Activated naive CD4-positive, alpha-beta T cell treated with anti-CD3 and anti-CD28 coated beads, Interleukin-2, amount 50 U/mL, for 24 hours (primary cell): ENCODE measurements at regions not wholly inside any gene's neighbourhood (a gene's known extent, or its start where the extent isn't known, plus 50 kb on each side); places are given as distances from the start of the nearest gene placed in this dataset.

Experiments used
- H3K27ac Mint-ChIP-seq: one replicate; pipeline ENCODE4 v1.8.0; 2021; ENCODE audit warnings: mild to moderate bottlenecking, mixed read lengths
- H3K27me3 Mint-ChIP-seq: one replicate; pipeline ENCODE4 v1.8.0; 2021; ENCODE audit warnings: mixed read lengths
- H3K36me3 Mint-ChIP-seq: one replicate; pipeline ENCODE4 v1.8.0; 2021; ENCODE audit warnings: mixed read lengths
- H3K4me1 Mint-ChIP-seq: one replicate; pipeline ENCODE4 v1.8.0; 2021; ENCODE audit warnings: mixed read lengths
- H3K4me3 Mint-ChIP-seq: one replicate; pipeline ENCODE4 v1.8.0; 2021; ENCODE audit warnings: mild to moderate bottlenecking, mixed read lengths
- H3K9me3 Mint-ChIP-seq: one replicate; pipeline ENCODE4 v1.8.0; 2021; ENCODE audit warnings: mixed read lengths

DNA sequence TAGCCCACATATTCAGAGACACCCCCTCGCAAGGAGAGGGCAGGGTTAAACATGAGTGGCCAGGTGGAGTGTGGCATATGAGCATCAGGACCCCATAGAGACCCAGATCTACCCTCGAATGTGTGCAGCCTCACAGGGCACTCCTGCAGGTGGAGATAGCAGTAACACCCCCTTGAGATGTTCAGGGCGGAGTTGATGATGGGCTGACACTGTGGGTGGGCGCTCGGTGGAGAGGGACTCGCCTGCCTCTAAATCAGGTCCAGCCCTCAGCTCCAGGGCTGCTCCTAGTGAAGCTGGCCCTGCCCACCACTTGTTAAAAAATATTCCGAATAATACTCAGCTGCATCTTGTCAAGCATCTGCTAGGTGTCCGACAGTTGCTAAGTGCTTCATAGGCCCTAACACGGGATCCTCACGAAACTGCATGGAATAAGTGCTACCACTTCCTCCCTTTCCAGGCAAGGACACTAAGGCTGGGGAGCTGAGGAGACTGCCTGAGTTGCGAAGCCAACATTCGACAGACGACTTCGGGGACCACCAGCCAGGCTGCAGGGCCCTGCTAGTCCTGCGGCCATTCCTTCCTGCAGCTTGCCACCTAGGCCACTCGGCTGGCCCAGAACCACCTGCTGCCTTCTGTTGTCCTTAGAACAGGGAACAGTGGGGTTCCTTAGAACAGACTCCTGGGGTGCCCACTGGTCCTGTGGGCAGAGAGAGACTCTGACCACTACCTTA is 74.0 kb upstream of the WNT11 start:
- Mint-ChIP-seq H3K9me3 (no peaks in the 10 kb centered on the region), H3K27me3 (no peaks in the 10 kb centered on the region), H3K36me3 (no peaks in the 10 kb centered on the region), H3K4me1 (no peaks in the 10 kb centered on the region), H3K4me3 (no peak overlapping the region), H3K27ac (no peak overlapping the region)

DNA sequence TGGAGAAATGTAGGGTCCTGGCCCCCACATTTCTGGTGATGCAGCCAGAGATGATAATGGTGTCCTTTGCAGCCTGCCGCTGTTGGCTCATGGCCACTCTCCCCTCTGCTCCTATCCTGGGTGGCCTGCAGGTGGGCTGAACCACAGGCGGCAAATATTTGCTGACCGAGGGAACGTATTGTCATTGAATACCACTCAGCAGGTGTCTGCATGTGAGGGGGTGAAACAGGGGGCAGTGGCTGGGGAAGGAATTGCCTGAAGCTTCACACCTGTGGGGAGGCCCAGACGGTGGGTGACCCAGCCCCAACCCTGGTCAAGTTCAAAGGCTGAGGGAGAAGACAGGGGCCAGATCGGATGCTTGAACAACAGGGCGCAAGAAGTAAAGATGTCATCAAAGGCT is 73.3 kb upstream of the WNT11 start:
- no peak overlapping the region for H3K27ac Mint-ChIP-seq
- no peaks in the 10 kb centered on the region for H3K9me3 Mint-ChIP-seq
- no peak overlapping the region for H3K4me3 Mint-ChIP-seq
- no peaks in the 10 kb centered on the region for H3K27me3 Mint-ChIP-seq
- H3K4me1 Mint-ChIP-seq = no peaks in the 10 kb centered on the region
- H3K36me3 Mint-ChIP-seq = no peaks in the 10 kb centered on the region

DNA sequence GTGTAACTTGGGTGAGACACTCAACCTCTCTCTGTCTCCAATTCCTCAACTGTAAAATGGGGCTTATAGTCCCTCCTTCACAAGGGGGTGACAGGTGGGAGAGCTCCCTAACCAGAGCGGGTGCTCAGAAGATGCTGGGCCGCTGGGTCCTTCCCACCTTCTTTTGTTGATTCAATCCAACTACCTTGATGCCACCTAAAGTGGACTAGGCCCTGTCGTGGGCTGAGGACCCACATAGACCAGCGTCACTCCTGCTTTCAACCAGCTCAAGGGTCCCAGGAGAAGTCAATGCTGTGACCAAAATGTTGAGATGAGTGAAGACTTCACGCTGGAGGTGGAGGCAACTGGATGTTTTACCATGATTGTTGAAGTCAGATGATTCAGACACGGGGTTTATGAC is 72.7 kb upstream of the WNT11 start:
- Mint-ChIP-seq H3K4me3 (no peak overlapping the region), H3K9me3 (no peaks in the 10 kb centered on the region), H3K27me3 (no peaks in the 10 kb centered on the region), H3K36me3 (no peaks in the 10 kb centered on the region), H3K27ac (no peak overlapping the region), H3K4me1 (no peaks in the 10 kb centered on the region)

DNA sequence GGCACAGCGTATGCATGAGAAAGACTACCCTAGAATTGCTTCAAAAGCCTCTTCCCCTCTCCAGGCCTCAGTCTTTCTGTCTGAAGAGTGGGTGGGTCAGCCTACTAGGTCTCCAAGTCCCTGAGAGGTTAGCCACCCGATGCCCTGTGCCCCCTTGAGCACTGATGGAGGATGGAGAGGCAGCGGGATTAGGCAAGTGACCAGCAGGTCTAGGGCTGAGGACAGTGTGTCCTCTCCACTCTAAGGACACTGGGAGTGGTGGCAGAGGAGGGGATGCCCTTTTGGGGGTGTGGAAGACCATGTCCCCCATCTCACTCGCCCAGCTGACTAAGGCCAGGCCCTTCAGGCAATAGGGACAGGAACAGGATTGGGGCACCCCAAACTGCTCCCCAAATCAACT is 72.2 kb upstream of the WNT11 start:
- Mint-ChIP-seq H3K4me3 (no peak overlapping the region), H3K27ac (no peak overlapping the region), H3K27me3 (no peaks in the 10 kb centered on the region), H3K4me1 (no peaks in the 10 kb centered on the region), H3K9me3 (no peaks in the 10 kb centered on the region), H3K36me3 (no peaks in the 10 kb centered on the region)

DNA sequence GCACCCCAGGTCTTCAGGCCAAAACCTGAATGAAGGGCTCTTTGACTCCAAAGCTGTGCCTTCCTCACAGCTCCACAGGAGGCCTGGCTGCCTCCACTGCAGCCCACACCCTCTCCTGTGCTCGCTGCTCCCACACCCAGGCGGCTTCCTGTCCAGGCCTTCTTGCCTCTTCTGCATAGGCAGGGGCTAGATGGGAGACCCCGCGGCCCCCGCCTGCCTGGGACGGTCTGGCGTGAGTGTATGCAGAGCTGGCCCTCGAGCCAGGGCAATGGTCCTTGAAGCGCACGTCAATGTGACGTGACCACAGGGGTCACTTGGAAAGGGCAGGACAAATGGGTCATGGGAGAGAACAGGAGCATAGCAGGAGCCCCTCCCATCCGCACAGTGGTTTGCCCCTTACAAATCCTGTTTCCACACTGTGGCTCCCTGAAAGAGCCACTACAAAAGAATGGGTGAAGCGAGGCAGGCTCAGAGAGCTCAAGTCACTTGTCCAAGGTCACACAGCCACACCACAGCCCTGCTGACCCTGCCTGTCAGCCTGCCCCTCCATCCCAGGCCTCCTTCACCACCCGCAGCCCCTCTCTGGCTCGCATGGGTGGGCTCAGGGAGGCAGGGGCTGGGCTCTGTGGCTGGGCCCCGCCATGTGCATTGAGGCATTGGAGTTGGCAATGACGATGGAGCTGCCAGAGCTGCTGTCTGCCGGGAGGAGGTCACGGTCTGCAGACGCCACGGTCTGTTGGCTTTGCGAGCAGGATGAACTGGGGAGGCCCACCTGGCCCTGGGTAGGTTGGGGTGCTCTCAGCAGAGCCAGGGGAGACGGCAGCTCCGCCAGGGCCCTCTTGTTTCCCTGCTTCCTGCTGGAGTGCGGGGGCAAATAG is 71.2 kb upstream of the WNT11 start:
- no peaks in the 10 kb centered on the region for H3K36me3 Mint-ChIP-seq
- no peaks in the 10 kb centered on the region for H3K4me1 Mint-ChIP-seq
- H3K4me3 Mint-ChIP-seq = no peak overlapping the region
- H3K9me3 Mint-ChIP-seq = no peaks in the 10 kb centered on the region
- H3K27ac Mint-ChIP-seq = no peak overlapping the region
- no peaks in the 10 kb centered on the region for H3K27me3 Mint-ChIP-seq

DNA sequence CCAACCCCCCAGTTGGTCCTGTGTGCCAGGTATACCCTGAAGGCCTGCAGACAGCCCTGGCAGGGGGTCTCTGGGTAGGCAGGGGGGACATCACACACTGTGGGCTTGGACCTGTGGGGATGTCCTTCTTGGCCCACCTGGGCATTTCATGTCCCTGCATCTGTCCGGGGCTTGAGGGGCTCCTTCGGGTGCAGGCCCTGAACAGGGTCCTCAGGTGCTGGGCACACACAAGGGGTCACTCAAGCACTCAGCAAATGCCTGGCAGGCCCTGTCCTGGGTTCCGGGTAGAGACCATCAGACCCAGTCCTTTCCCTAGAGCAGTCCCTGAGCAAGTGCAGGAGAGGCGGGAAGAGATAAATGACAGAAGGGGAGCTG is 70.5 kb upstream of the WNT11 start:
- Mint-ChIP-seq H3K27ac (no peak overlapping the region), H3K4me3 (no peak overlapping the region), H3K4me1 (no peaks in the 10 kb centered on the region), H3K27me3 (no peaks in the 10 kb centered on the region), H3K36me3 (no peaks in the 10 kb centered on the region), H3K9me3 (no peaks in the 10 kb centered on the region)

GRCh38 chr11:76276046-76276780 is 69.9 kb upstream of the WNT11 start:
- H3K4me1 Mint-ChIP-seq = no peaks in the 10 kb centered on the region

DNA sequence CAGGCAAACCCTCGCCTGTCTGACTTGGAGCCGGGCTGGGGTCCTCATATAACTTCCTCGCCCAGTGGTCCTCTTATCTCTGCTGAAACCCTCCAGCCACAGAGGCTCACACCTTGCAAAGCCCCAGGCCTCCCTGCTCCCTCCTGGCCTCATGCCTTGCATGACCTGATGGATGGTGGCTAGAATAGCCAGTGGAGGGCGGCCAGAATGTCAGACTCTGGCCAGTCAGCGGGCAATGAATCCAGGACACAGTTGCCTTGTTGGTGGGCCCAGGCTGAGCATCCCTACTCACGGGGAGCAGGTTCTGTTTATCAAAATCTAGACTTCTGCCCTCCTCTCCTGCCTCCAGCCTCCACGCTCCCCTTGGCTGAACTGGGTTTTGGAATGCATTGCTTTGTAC is 69.1 kb upstream of the WNT11 start:
- Mint-ChIP-seq H3K27me3 (no peaks in the 10 kb centered on the region), H3K4me1 (no peaks in the 10 kb centered on the region), H3K36me3 (no peaks in the 10 kb centered on the region), H3K27ac (no peak overlapping the region), H3K4me3 (no peak overlapping the region), H3K9me3 (no peaks in the 10 kb centered on the region)

More at GRCh38 chr11:76276046-76276780, 69.9 kb upstream of the WNT11 start:
- Mint-ChIP-seq H3K27me3 (no peaks in the 10 kb centered on the region), H3K27ac (no peak overlapping the region), H3K4me3 (no peak overlapping the region), H3K9me3 (no peaks in the 10 kb centered on the region), H3K36me3 (no peaks in the 10 kb centered on the region)

DNA sequence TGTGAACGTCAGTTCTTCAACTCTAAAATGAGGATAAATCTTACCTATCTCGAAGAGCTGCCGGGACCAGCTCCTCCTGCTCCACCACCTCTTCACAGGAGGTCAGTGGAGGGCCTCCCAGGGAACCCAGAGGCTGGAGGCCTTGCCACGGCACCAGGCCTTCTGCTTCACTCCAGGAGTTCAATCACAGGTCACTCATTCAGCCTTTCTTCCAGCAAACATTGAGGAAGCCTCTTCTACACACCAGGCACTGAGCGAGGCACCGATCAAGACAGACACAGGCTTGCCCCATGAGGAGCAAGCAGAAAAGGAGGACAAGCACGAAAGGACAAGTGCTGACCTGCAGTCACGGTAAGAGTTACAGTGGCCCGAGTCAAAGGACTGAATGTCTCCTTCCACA is 64.8 kb upstream of the WNT11 start:
- Mint-ChIP-seq H3K27ac (no peak overlapping the region), H3K36me3 (no peaks in the 10 kb centered on the region), H3K4me3 (no peak overlapping the region), H3K27me3 (no peaks in the 10 kb centered on the region), H3K9me3 (no peaks in the 10 kb centered on the region), H3K4me1 (no peaks in the 10 kb centered on the region)

- H3K9me3 Mint-ChIP-seq = no peaks in the 10 kb centered on the region
- H3K4me1 Mint-ChIP-seq = no peaks in the 10 kb centered on the region
- no peaks in the 10 kb centered on the region for H3K27me3 Mint-ChIP-seq
- H3K27ac Mint-ChIP-seq = no peak overlapping the region
- no peaks in the 10 kb centered on the region for H3K36me3 Mint-ChIP-seq
- no peak overlapping the region for H3K4me3 Mint-ChIP-seq
These were observed 64.1 kb upstream of the WNT11 start for GRCh38 chr11:76270389-76270788.

GRCh38 chr11:76269661-76270261 is 63.5 kb upstream of the WNT11 start:
- Mint-ChIP-seq H3K4me3 (no peak overlapping the region), H3K4me1 (no peaks in the 10 kb centered on the region), H3K27ac (no peak overlapping the region), H3K9me3 (no peaks in the 10 kb centered on the region), H3K27me3 (no peaks in the 10 kb centered on the region), H3K36me3 (no peaks in the 10 kb centered on the region)

GRCh38 chr11:76269247-76269646 is 62.9 kb upstream of the WNT11 start:
- Mint-ChIP-seq H3K4me1 (no peaks in the 10 kb centered on the region), H3K36me3 (no peaks in the 10 kb centered on the region), H3K9me3 (no peaks in the 10 kb centered on the region), H3K27ac (no peak overlapping the region), H3K4me3 (peak overlapping the region; percentile 11), H3K27me3 (no peaks in the 10 kb centered on the region)

GRCh38 chr11:76268498-76268897 is 62.2 kb upstream of the WNT11 start:
- Mint-ChIP-seq H3K9me3 (no peaks in the 10 kb centered on the region), H3K4me3 (no peak overlapping the region), H3K4me1 (no peaks in the 10 kb centered on the region), H3K27me3 (no peaks in the 10 kb centered on the region), H3K27ac (no peak overlapping the region), H3K36me3 (no peaks in the 10 kb centered on the region)

DNA sequence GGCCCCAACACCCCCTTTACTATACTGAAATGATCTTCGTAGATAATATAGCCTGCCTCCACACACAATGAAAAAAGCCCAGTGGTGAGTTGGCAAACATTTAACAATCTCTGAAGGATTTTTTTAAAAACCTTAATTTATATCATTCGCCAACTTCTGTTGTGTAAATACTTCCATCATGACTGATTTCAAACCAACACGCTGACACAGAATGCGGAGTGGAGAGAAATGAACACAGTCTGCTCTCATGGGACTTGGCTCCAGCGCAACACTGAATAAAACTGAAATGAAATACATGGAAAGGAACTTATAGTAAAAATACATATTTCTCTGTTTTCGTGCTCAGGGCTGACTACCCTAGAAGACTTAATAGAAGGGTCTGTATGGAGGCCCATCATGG is 61.3 kb upstream of the WNT11 start:
- Mint-ChIP-seq H3K4me1 (no peaks in the 10 kb centered on the region), H3K9me3 (no peaks in the 10 kb centered on the region), H3K27ac (no peak overlapping the region), H3K36me3 (no peaks in the 10 kb centered on the region), H3K4me3 (no peak overlapping the region), H3K27me3 (no peaks in the 10 kb centered on the region)

DNA sequence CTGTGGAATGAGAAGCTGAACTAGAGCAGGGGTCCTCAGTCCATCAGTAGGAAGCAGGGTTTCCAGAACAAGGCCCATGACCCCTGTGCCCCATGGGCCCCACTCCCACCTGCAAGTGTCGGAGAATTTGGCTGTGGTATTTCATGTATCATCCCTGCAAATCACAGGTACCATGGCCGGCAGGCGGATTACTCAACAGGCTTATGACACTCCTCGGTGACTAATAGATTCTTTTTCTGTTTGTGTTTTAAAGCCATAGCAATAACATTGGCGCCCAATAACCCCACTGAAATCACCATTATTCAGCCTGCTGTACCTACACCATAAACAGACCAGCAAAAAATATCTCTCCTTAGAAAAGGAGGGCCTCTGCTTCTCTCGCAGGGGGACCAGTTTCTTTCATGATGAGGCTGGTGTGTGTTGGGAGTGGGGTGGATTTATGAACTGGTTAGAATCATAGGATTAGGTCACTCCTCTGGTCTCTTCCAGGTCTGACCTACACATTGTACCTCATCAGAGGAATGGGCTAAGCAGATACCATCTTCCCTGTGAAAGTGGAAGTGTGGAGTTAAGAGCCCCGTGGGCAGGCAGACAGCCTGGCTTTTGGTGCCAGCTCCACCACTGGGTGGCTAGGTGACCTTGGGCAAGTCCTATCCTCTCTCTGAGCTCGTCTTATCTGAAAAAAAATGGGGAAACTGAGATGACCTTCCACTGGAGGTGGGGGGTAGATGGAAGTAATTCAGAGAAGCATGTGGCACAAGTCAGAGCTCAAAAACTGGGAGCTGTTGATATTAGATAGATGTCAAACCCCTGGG is 60.2 kb upstream of the WNT11 start:
- no peaks in the 10 kb centered on the region for H3K9me3 Mint-ChIP-seq
- H3K27ac Mint-ChIP-seq = peak overlapping the region; percentile 0
- H3K36me3 Mint-ChIP-seq = no peaks in the 10 kb centered on the region
- H3K27me3 Mint-ChIP-seq = no peaks in the 10 kb centered on the region
- H3K4me1 Mint-ChIP-seq = no peaks in the 10 kb centered on the region
- H3K4me3 Mint-ChIP-seq = no peak overlapping the region
